Fibroblast of lung (primary cell): ENCODE measurements at regions not wholly inside any gene's neighbourhood (a gene's known extent, or its start where the extent isn't known, plus 50 kb on each side); places are given as distances from the start of the nearest gene placed in this dataset.

Source experiments
- DNase-seq, 2 donors: peaks; one replicate each; pipeline versions ENCODE4 v3.0.0 to v3.0.0-alpha.2; 2010; ENCODE audit warnings: low read depth in 2 of 2
- H2AFZ ChIP-seq: 2 replicates; pipeline ENCODE4 v1.5.1; 2012; ENCODE audit warnings: low read length, control low read depth, inconsistent platforms
- H3K27ac ChIP-seq: 2 replicates; pipeline ENCODE4 v1.5.1; 2011; ENCODE audit warnings: low read length, control low read depth; ENCODE audit not compliant: insufficient read depth
- H3K27me3 ChIP-seq: 2 replicates; pipeline ENCODE4 v1.5.1; 2011; ENCODE audit warnings: mild to moderate bottlenecking, low read length; ENCODE audit not compliant: control insufficient read depth, insufficient read depth
- H3K36me3 ChIP-seq: 2 replicates; pipeline ENCODE4 v1.5.1; 2011; ENCODE audit warnings: low read length; ENCODE audit not compliant: control insufficient read depth, insufficient read depth
- H3K4me1 ChIP-seq: 2 replicates; pipeline ENCODE4 v1.5.1; 2011; ENCODE audit warnings: low read length; ENCODE audit not compliant: control insufficient read depth, insufficient read depth; ENCODE audit errors: extremely low read depth
- H3K4me2 ChIP-seq: 2 replicates; pipeline ENCODE4 v1.5.1; 2011; ENCODE audit warnings: low read length, control low read depth; ENCODE audit not compliant: insufficient read depth; ENCODE audit errors: extremely low read depth
- H3K4me3 ChIP-seq, 4 experiments: fragments of 200-600 bp in 1 of 4; sonication (generic) in 1 of 4; replicated peaks in 1 of 4; 2 replicates each; pipeline ENCODE4 v1.5.1; 2011 to 2016; ENCODE audit warnings: low read length in 4 of 4, low read depth in 3 of 4, mild to moderate bottlenecking in 3 of 4, control low read depth in 2 of 4, inconsistent platforms in 1 of 4, mixed read lengths in 1 of 4; ENCODE audit not compliant: insufficient read depth in 1 of 4; ENCODE audit errors: control extremely low read depth in 1 of 4
- H3K79me2 ChIP-seq: 2 replicates; pipeline ENCODE4 v1.5.1; 2012; ENCODE audit warnings: mild to moderate bottlenecking, low read length, inconsistent platforms; ENCODE audit not compliant: control insufficient read depth, insufficient read depth
- H3K9ac ChIP-seq: 2 replicates; pipeline ENCODE4 v1.5.1; 2011; ENCODE audit warnings: mild to moderate bottlenecking, low read length, control low read depth; ENCODE audit not compliant: insufficient read depth
- H3K9me3 ChIP-seq: 2 replicates; pipeline ENCODE4 v1.5.1; 2012; ENCODE audit warnings: low read depth, low read length; ENCODE audit not compliant: control insufficient read depth, insufficient read depth
- H4K20me1 ChIP-seq: 2 replicates; pipeline ENCODE4 v1.5.1; 2011; ENCODE audit warnings: low read length; ENCODE audit not compliant: control insufficient read depth, insufficient read depth; ENCODE audit errors: extremely low read depth
- EZH2 ChIP-seq: IDR thresholded peaks from 2 replicates; pipeline ENCODE4 v1.5.1; 2012; ENCODE audit warnings: low read length, control low read depth, mild to moderate bottlenecking; ENCODE audit errors: missing control alignments
- TF ChIP-seq, protein P1 (sequence below), 2 donors: IDR thresholded peaks in 1 of 2; conservative IDR thresholded peaks in 1 of 2; 1 replicate in 1 of 2; 2 replicates in 1 of 2; pipeline ENCODE4 v1.5.1; 2011 to 2012; ENCODE audit warnings: low read length in 2 of 2, control low read depth in 1 of 2, inconsistent platforms in 1 of 2, low read depth in 1 of 2, mild to moderate bottlenecking in 1 of 2

DNA sequence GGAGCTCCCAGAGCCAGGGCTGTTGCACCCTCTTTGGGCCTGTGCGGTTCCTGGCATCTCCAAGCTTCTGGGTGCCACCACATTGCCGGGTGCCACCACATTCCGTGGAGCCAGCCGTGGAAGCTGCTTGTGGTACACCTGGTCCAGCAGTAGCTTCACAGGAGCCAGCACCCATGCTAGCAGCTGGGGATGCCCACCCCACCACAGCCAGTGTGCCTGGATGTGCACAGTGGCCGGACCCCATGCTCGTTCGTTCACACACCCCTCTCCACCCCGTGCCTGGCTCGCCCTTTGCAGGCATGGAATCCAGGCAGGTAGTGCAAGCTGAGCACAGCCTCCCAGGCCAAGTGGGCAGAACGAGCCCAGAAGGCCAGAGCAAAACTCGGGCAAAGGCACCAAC is 1029.8 kb upstream of the GBE1 start:
- no peaks in the 10 kb centered on the region for H3K9me3 ChIP-seq
- H3K4me2 ChIP-seq, result no peak overlapping the region
- no peak overlapping the region for H2AFZ ChIP-seq
- H3K9ac ChIP-seq, result no peak overlapping the region
- H3K4me1 ChIP-seq, result no peaks in the 10 kb centered on the region
- no peak overlapping the region for H3K27ac ChIP-seq
- no peak overlapping the region for H3K4me3 ChIP-seq
- H3K36me3 ChIP-seq, result no peaks in the 10 kb centered on the region
- H4K20me1 ChIP-seq, result no peaks in the 10 kb centered on the region
- H3K27me3 ChIP-seq, result no peaks in the 10 kb centered on the region
- no peaks in the 10 kb centered on the region for H3K79me2 ChIP-seq
- no peak for TF ChIP-seq EZH2
- TF ChIP-seq, protein P1, sequence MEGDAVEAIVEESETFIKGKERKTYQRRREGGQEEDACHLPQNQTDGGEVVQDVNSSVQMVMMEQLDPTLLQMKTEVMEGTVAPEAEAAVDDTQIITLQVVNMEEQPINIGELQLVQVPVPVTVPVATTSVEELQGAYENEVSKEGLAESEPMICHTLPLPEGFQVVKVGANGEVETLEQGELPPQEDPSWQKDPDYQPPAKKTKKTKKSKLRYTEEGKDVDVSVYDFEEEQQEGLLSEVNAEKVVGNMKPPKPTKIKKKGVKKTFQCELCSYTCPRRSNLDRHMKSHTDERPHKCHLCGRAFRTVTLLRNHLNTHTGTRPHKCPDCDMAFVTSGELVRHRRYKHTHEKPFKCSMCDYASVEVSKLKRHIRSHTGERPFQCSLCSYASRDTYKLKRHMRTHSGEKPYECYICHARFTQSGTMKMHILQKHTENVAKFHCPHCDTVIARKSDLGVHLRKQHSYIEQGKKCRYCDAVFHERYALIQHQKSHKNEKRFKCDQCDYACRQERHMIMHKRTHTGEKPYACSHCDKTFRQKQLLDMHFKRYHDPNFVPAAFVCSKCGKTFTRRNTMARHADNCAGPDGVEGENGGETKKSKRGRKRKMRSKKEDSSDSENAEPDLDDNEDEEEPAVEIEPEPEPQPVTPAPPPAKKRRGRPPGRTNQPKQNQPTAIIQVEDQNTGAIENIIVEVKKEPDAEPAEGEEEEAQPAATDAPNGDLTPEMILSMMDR (conservative IDR thresholded peaks at IDR 0.05 in 1 of 2, IDR thresholded peaks at IDR 0.05 in 1 of 2; ENCODE audit: low read depth in 1 of 2, low read length in 2 of 2), result no peak
- DNase-seq, result no peak

GRCh38 chr3:82790307-82791097 is 1029.1 kb upstream of the GBE1 start:
- Histone ChIP-seq H3K9ac (no peak overlapping the region), H3K4me2 (no peak overlapping the region), H3K4me3 (no peak overlapping the region), H3K36me3 (no peaks in the 10 kb centered on the region), H3K27me3 (no peaks in the 10 kb centered on the region), H2AFZ (no peak overlapping the region), H3K4me1 (no peaks in the 10 kb centered on the region), H3K79me2 (no peaks in the 10 kb centered on the region), H3K27ac (no peak overlapping the region), H4K20me1 (no peaks in the 10 kb centered on the region), H3K9me3 (no peaks in the 10 kb centered on the region)
- TF ChIP-seq EZH2, result no peak
- TF ChIP-seq, protein P1 (conservative IDR thresholded peaks at IDR 0.05 in 1 of 2, IDR thresholded peaks at IDR 0.05 in 1 of 2; ENCODE audit: low read depth in 1 of 2, low read length in 2 of 2), result no peak
- DNase-seq, result no peak

DNA sequence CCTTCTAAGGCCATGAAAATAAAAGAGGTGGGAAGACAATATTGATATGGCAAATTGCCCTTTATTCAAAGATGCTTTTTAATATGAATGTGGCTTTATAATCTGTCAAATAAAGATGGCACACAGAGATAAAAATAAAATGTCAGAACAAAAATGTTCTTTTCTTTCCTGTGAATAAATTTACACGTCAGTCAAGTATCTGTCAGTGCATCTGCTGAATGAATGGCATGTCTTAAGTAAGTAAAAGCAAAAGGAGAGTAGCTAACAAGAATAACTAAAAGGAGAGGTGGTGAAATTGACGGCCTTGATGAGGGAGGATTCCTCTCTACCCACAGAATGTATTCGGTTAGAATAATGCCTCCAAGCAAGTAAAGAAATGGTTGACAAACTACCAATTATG is 1021.7 kb upstream of the GBE1 start:
- no peaks in the 10 kb centered on the region for H3K27me3 ChIP-seq
- no peak for DNase-seq
- no peaks in the 10 kb centered on the region for H3K36me3 ChIP-seq
- no peak overlapping the region for H3K4me3 ChIP-seq
- H3K9ac ChIP-seq, result no peak overlapping the region
- H3K27ac ChIP-seq, result no peak overlapping the region
- no peak overlapping the region for H3K4me2 ChIP-seq
- TF ChIP-seq, protein P1 (conservative IDR thresholded peaks at IDR 0.05 in 1 of 2, IDR thresholded peaks at IDR 0.05 in 1 of 2; ENCODE audit: low read depth in 1 of 2, low read length in 2 of 2), result no peak
- no peak for TF ChIP-seq EZH2
- no peak overlapping the region for H2AFZ ChIP-seq
- H3K79me2 ChIP-seq, result no peaks in the 10 kb centered on the region
- H3K4me1 ChIP-seq, result no peaks in the 10 kb centered on the region
- no peaks in the 10 kb centered on the region for H3K9me3 ChIP-seq
- no peaks in the 10 kb centered on the region for H4K20me1 ChIP-seq
